ENCODE measurements at regions not wholly inside any gene's neighbourhood (a gene's known extent, or its start where the extent isn't known, plus 50 kb on each side); places are given as distances from the start of the nearest gene placed in this dataset.

DNA sequence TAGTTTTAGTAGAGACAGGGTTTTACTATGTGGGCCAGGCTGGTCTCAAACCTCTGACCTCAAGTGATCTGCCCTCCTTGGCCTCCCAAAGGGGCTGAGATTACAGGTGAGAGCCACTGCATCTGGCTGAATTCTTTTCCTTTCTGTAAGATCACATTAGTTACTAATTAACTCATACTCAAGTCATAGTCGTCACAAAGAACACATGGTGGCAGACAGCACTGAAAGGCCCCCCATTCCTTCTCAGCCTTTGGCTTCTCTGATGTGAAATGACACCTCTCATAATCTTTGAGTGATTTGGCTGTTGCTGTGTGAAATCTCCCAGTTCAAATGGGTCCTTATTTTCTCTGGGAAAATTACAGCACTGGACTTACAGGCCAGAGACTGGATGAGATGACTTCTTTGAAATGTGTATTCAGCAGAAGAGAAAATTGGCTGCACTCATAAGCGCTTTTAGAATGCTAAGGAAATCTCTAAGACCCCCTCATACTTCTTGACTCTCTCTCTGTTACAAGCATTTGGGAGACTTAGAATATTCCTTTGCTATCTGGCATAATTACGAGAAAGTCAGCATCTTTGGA, 764.8 kb downstream of the RNF144A start:
- H3K27ac ChIP-seq (ENCODE audit: extremely low read depth, low read depth, low read length), result no peak overlapping the region
- no peaks in the 10 kb centered on the region for H3K4me1 ChIP-seq (replicated peaks in 1 of 2; ENCODE audit: control insufficient read depth in 2 of 2, insufficient read depth in 2 of 2, low read length in 2 of 2)
- WGBS (ENCODE audit: insufficient coverage, low coverage, missing lambda C conversion rate), result 0% methylated on average over 3 of the region's 3 CpGs
- no peaks in the 10 kb centered on the region for H3K9me1 ChIP-seq (ENCODE audit: control insufficient read depth, insufficient read depth, low read length)
- no peaks in the 10 kb centered on the region for H3K36me3 ChIP-seq (ENCODE audit: control insufficient read depth, insufficient read depth, low read length)
- H3K4me3 ChIP-seq, result no peak overlapping the region
- no peaks in the 10 kb centered on the region for H3K79me2 ChIP-seq (ENCODE audit: control insufficient read depth, insufficient read depth, low read length)
- CTCF ChIA-PET (ENCODE audit: low intra/inter-chr PET ratio), result no interaction called here
- H4K20me1 ChIP-seq (replicated peaks; ENCODE audit: control insufficient read depth, insufficient read depth, low read length), result no peaks in the 10 kb centered on the region
- in situ Hi-C loops (cut with MboI), result no loop called here
- no peak overlapping the region for H2AFZ ChIP-seq (ENCODE audit: low read depth, low read length)
- H3K4me2 ChIP-seq (ENCODE audit: insufficient read depth, low read length), result no peak overlapping the region
- ATAC-seq (no peak), DNase-seq (ENCODE audit: extremely low read depth in 1 of 4, low spot score in 3 of 4) (no peak), FAIRE-seq (no peak)
- H3K9ac ChIP-seq (ENCODE audit: insufficient read depth in 1 of 2, low read depth in 2 of 2, low read length in 2 of 2), result no peak overlapping the region
- no TSS peak for BruUV-seq (replicated peaks)
- H3K9me3 ChIP-seq (replicated peaks; ENCODE audit: control insufficient read depth, insufficient read depth, low read depth, low read length), result no peaks in the 10 kb centered on the region
- POLR2A ChIA-PET, result interaction anchor here (0.7 kb wide), 1 partner anchor 598 kb away, joined by 3 read pairs; no protein-coding TSS in a partner anchor
- intact Hi-C loops (cut with micrococcal nuclease), result no loop called here
- H3K27me3 ChIP-seq (ENCODE audit: control insufficient read depth in 2 of 2, insufficient read depth in 2 of 2, low read length in 2 of 2), result no peaks in the 10 kb centered on the region
- TF ChIP-seq SRSF3 (IDR thresholded peaks at IDR 0.05; ENCODE audit: insufficient read depth, low read length) (no peak), SP1 (CRISPR knock-in tag; IDR thresholded peaks at IDR 0.05) (no peak), ZBTB5 (IDR thresholded peaks at IDR 0.05) (no peak), SNRNP70 (optimal IDR thresholded peaks at IDR 0.05; ENCODE audit: low read depth, low read length) (no peak), EZH2 (IDR thresholded peaks at IDR 0.05; ENCODE audit: borderline replicate concordance, low read depth, low read length) (no peak)
- TF ChIP-seq, protein P1, sequence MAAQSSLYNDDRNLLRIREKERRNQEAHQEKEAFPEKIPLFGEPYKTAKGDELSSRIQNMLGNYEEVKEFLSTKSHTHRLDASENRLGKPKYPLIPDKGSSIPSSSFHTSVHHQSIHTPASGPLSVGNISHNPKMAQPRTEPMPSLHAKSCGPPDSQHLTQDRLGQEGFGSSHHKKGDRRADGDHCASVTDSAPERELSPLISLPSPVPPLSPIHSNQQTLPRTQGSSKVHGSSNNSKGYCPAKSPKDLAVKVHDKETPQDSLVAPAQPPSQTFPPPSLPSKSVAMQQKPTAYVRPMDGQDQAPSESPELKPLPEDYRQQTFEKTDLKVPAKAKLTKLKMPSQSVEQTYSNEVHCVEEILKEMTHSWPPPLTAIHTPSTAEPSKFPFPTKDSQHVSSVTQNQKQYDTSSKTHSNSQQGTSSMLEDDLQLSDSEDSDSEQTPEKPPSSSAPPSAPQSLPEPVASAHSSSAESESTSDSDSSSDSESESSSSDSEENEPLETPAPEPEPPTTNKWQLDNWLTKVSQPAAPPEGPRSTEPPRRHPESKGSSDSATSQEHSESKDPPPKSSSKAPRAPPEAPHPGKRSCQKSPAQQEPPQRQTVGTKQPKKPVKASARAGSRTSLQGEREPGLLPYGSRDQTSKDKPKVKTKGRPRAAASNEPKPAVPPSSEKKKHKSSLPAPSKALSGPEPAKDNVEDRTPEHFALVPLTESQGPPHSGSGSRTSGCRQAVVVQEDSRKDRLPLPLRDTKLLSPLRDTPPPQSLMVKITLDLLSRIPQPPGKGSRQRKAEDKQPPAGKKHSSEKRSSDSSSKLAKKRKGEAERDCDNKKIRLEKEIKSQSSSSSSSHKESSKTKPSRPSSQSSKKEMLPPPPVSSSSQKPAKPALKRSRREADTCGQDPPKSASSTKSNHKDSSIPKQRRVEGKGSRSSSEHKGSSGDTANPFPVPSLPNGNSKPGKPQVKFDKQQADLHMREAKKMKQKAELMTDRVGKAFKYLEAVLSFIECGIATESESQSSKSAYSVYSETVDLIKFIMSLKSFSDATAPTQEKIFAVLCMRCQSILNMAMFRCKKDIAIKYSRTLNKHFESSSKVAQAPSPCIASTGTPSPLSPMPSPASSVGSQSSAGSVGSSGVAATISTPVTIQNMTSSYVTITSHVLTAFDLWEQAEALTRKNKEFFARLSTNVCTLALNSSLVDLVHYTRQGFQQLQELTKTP (IDR thresholded peaks at IDR 0.05; ENCODE audit: low read depth in 1 of 2, partially characterized antibody in 2 of 2), result no peak
- TF ChIP-seq, protein P2, sequence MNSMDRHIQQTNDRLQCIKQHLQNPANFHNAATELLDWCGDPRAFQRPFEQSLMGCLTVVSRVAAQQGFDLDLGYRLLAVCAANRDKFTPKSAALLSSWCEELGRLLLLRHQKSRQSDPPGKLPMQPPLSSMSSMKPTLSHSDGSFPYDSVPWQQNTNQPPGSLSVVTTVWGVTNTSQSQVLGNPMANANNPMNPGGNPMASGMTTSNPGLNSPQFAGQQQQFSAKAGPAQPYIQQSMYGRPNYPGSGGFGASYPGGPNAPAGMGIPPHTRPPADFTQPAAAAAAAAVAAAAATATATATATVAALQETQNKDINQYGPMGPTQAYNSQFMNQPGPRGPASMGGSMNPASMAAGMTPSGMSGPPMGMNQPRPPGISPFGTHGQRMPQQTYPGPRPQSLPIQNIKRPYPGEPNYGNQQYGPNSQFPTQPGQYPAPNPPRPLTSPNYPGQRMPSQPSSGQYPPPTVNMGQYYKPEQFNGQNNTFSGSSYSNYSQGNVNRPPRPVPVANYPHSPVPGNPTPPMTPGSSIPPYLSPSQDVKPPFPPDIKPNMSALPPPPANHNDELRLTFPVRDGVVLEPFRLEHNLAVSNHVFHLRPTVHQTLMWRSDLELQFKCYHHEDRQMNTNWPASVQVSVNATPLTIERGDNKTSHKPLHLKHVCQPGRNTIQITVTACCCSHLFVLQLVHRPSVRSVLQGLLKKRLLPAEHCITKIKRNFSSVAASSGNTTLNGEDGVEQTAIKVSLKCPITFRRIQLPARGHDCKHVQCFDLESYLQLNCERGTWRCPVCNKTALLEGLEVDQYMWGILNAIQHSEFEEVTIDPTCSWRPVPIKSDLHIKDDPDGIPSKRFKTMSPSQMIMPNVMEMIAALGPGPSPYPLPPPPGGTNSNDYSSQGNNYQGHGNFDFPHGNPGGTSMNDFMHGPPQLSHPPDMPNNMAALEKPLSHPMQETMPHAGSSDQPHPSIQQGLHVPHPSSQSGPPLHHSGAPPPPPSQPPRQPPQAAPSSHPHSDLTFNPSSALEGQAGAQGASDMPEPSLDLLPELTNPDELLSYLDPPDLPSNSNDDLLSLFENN (IDR thresholded peaks at IDR 0.05; ENCODE audit: low read depth in 2 of 2, low read length in 2 of 2), result no peak

All from K562 (cell line).